ENCODE measurements at regions not wholly inside any gene's neighbourhood (a gene's known extent, or its start where the extent isn't known, plus 50 kb on each side); places are given as distances from the start of the nearest gene placed in this dataset.

DNA sequence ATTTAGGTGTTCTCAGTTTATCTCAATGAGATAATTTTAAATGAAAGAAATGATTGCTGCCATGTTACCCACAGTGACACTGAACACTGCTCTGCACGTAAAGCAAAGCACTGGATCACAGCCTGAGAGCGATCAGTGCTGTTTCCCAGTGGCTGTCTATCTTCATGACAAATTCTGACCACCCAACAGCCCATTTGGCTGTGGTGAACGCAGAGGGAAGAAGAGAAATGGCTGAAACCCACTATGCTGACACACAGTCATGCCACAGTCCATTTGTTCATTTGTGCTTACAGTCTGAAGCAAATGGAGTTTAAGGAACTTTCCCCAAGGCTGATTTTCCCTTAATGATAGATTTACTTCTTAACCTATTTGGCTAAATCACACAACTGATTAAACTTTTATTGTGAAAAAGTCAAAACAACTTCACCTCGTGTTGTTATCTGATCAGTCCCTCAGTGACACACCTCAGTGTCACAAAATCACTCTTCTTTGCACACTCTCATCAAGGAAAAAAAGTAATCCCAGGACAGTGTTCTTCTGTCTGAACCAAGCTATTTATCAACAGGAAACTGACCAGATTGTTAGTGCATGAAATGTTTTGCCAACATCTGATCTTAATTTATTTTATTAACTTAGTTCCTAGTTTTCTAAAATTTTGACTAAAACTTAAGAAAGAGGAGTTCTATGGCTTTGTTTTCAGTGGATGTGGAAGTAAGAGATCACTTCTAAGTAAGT lies 225.1 kb downstream of the TBX18 start:
- Histone ChIP-seq H3K18ac (ENCODE audit: low read depth in 1 of 2, low read length in 2 of 2) (no peak overlapping the region), H2BK15ac (ENCODE audit: low read depth, poor library complexity, severe bottlenecking) (no peak overlapping the region), H2BK5ac (ENCODE audit: low read depth, low read length, poor library complexity, severe bottlenecking) (no peak overlapping the region), H3K14ac (ENCODE audit: low read length in 2 of 2) (no peak overlapping the region), H3K27ac (ENCODE audit: low read length, poor library complexity, severe bottlenecking) (no peak overlapping the region), H3K23ac (ENCODE audit: low read length in 2 of 2) (no peak overlapping the region), H3K27me3 (ENCODE audit: control insufficient read depth in 1 of 2, insufficient read depth in 1 of 2, low read length in 2 of 2) (no peaks in the 10 kb centered on the region), H2AFZ (ENCODE audit: low read depth, low read length) (peak overlapping the region; percentile 76), H2BK12ac (ENCODE audit: low read length in 2 of 2) (peak overlapping the region in 1 of 2 experiments; percentile 31), H3K4ac (ENCODE audit: low read depth in 1 of 2, low read length in 2 of 2) (no peak overlapping the region), H3K4me2 (ENCODE audit: low read length, poor library complexity, severe bottlenecking) (no peak overlapping the region), H3K36me3 (ENCODE audit: control insufficient read depth in 1 of 2, insufficient read depth in 2 of 2, low read depth in 1 of 2, low read length in 2 of 2) (no peaks in the 10 kb centered on the region), H3K9me3 (ENCODE audit: control insufficient read depth, low read length) (peaks cover 8% of the 10 kb centered on the region), H4K91ac (ENCODE audit: low read length) (no peak overlapping the region), H3K4me3 (ENCODE audit: insufficient read depth in 1 of 2, low read depth in 1 of 2, low read length in 2 of 2) (peak overlapping the region in 1 of 2 experiments; percentile 30), H3K4me1 (ENCODE audit: control insufficient read depth, insufficient read depth, low read depth, low read length) (peaks cover 1% of the 10 kb centered on the region), H4K8ac (ENCODE audit: low read length) (peak overlapping the region; percentile 67), H2AK5ac (ENCODE audit: low read length, severe bottlenecking) (no peak overlapping the region), H2BK120ac (ENCODE audit: low read depth, low read length) (no peak overlapping the region), H3K79me1 (replicated peaks; ENCODE audit: low read length, poor library complexity, severe bottlenecking) (no peaks in the 10 kb centered on the region), H3K9ac (ENCODE audit: low read length) (peak overlapping the region; percentile 36)
- no peak for DNase-seq
- WGBS, result 73% methylated on average over 4 of the region's 4 CpGs

- H4K8ac ChIP-seq (ENCODE audit: low read length), result no peak overlapping the region
- H3K23ac ChIP-seq (ENCODE audit: low read length in 2 of 2), result no peak overlapping the region
- no peak overlapping the region for H2BK12ac ChIP-seq (ENCODE audit: low read length in 2 of 2)
- H3K27ac ChIP-seq (ENCODE audit: low read length, poor library complexity, severe bottlenecking), result no peak overlapping the region
- no peak overlapping the region for H3K4me3 ChIP-seq (ENCODE audit: insufficient read depth in 1 of 2, low read depth in 1 of 2, low read length in 2 of 2)
- no peaks in the 10 kb centered on the region for H3K36me3 ChIP-seq (ENCODE audit: control insufficient read depth in 1 of 2, insufficient read depth in 2 of 2, low read depth in 1 of 2, low read length in 2 of 2)
- no peak overlapping the region for H2BK15ac ChIP-seq (ENCODE audit: low read depth, poor library complexity, severe bottlenecking)
- H3K79me1 ChIP-seq (replicated peaks; ENCODE audit: low read length, poor library complexity, severe bottlenecking), result no peaks in the 10 kb centered on the region
- H3K4ac ChIP-seq (ENCODE audit: low read depth in 1 of 2, low read length in 2 of 2), result no peak overlapping the region
- no peak overlapping the region for H3K4me2 ChIP-seq (ENCODE audit: low read length, poor library complexity, severe bottlenecking)
- H2BK5ac ChIP-seq (ENCODE audit: low read depth, low read length, poor library complexity, severe bottlenecking), result no peak overlapping the region
- H2BK120ac ChIP-seq (ENCODE audit: low read depth, low read length), result no peak overlapping the region
- no peak overlapping the region for H3K9ac ChIP-seq (ENCODE audit: low read length)
- H3K4me1 ChIP-seq (ENCODE audit: control insufficient read depth, insufficient read depth, low read depth, low read length), result peaks cover 1% of the 10 kb centered on the region
- H2AFZ ChIP-seq (ENCODE audit: low read depth, low read length), result no peak overlapping the region
- no peak overlapping the region for H3K18ac ChIP-seq (ENCODE audit: low read depth in 1 of 2, low read length in 2 of 2)
- no peak overlapping the region for H4K91ac ChIP-seq (ENCODE audit: low read length)
- peaks cover 9% of the 10 kb centered on the region for H3K9me3 ChIP-seq (ENCODE audit: control insufficient read depth, low read length)
- H3K14ac ChIP-seq (ENCODE audit: low read length in 2 of 2), result no peak overlapping the region
- DNase-seq, result no peak
- WGBS, result 79% methylated on average over 2 of the region's 4 CpGs
- H3K27me3 ChIP-seq (ENCODE audit: control insufficient read depth in 1 of 2, insufficient read depth in 1 of 2, low read length in 2 of 2), result no peaks in the 10 kb centered on the region
- H2AK5ac ChIP-seq (ENCODE audit: low read length, severe bottlenecking), result no peak overlapping the region
Observed at GRCh38 chr6:84536885-84537638, 227.3 kb downstream of the TBX18 start.

- no peak overlapping the region for H3K18ac ChIP-seq (ENCODE audit: low read depth in 1 of 2, low read length in 2 of 2)
- H2BK5ac ChIP-seq (ENCODE audit: low read depth, low read length, poor library complexity, severe bottlenecking), result no peak overlapping the region
- H3K79me1 ChIP-seq (replicated peaks; ENCODE audit: low read length, poor library complexity, severe bottlenecking), result no peaks in the 10 kb centered on the region
- H3K23ac ChIP-seq (ENCODE audit: low read length in 2 of 2), result no peak overlapping the region
- no peak overlapping the region for H2BK120ac ChIP-seq (ENCODE audit: low read depth, low read length)
- no peak overlapping the region for H3K4me2 ChIP-seq (ENCODE audit: low read length, poor library complexity, severe bottlenecking)
- H4K8ac ChIP-seq (ENCODE audit: low read length), result no peak overlapping the region
- H3K36me3 ChIP-seq (ENCODE audit: control insufficient read depth in 1 of 2, insufficient read depth in 2 of 2, low read depth in 1 of 2, low read length in 2 of 2), result no peaks in the 10 kb centered on the region
- H3K4me1 ChIP-seq (ENCODE audit: control insufficient read depth, insufficient read depth, low read depth, low read length), result no peaks in the 10 kb centered on the region
- H3K4me3 ChIP-seq (ENCODE audit: insufficient read depth in 1 of 2, low read depth in 1 of 2, low read length in 2 of 2), result no peak overlapping the region
- no peak overlapping the region for H3K4ac ChIP-seq (ENCODE audit: low read depth in 1 of 2, low read length in 2 of 2)
- peaks cover 9% of the 10 kb centered on the region for H3K9me3 ChIP-seq (ENCODE audit: control insufficient read depth, low read length)
- H3K27ac ChIP-seq (ENCODE audit: low read length, poor library complexity, severe bottlenecking), result no peak overlapping the region
- no peak overlapping the region for H3K14ac ChIP-seq (ENCODE audit: low read length in 2 of 2)
- no peak overlapping the region for H2BK15ac ChIP-seq (ENCODE audit: low read depth, poor library complexity, severe bottlenecking)
- no peak overlapping the region for H3K9ac ChIP-seq (ENCODE audit: low read length)
- no peak for DNase-seq
- H2AFZ ChIP-seq (ENCODE audit: low read depth, low read length), result no peak overlapping the region
- H3K27me3 ChIP-seq (ENCODE audit: control insufficient read depth in 1 of 2, insufficient read depth in 1 of 2, low read length in 2 of 2), result no peaks in the 10 kb centered on the region
- no peak overlapping the region for H4K91ac ChIP-seq (ENCODE audit: low read length)
- no peak overlapping the region for H2AK5ac ChIP-seq (ENCODE audit: low read length, severe bottlenecking)
- no peak overlapping the region for H2BK12ac ChIP-seq (ENCODE audit: low read length in 2 of 2)
Observed at GRCh38 chr6:84528201-84528600, 236.2 kb downstream of the TBX18 start.

DNA sequence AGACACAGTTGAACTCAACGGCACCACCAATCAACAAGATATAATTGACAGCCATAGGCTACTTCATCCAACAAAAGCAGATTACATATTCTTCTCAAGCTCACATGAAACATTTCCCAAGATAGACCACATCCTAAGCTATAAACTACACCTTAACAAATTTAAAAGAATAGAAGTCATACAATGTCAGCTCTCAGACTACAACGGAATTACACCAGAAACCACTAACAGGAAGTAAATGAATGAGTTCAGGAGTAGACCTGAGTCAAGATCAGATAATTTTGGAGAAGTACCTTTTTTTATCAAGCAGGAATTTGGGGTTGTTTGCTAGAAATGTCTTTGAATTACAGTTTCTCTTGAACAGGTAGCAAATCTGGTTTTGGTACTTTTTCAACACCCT lies 237.8 kb downstream of the TBX18 start:
- no peak overlapping the region for H2BK120ac ChIP-seq (ENCODE audit: low read depth, low read length)
- H2BK12ac ChIP-seq (ENCODE audit: low read length in 2 of 2), result no peak overlapping the region
- H3K9ac ChIP-seq (ENCODE audit: low read length), result no peak overlapping the region
- H4K91ac ChIP-seq (ENCODE audit: low read length), result no peak overlapping the region
- 95% methylated on average over 1 of the region's 2 CpGs for WGBS
- peaks cover under 1% of the 10 kb centered on the region for H3K9me3 ChIP-seq (ENCODE audit: control insufficient read depth, low read length)
- H2AFZ ChIP-seq (ENCODE audit: low read depth, low read length), result no peak overlapping the region
- H2BK5ac ChIP-seq (ENCODE audit: low read depth, low read length, poor library complexity, severe bottlenecking), result no peak overlapping the region
- no peak overlapping the region for H2AK5ac ChIP-seq (ENCODE audit: low read length, severe bottlenecking)
- H3K27ac ChIP-seq (ENCODE audit: low read length, poor library complexity, severe bottlenecking), result no peak overlapping the region
- DNase-seq, result no peak
- no peak overlapping the region for H3K4ac ChIP-seq (ENCODE audit: low read depth in 1 of 2, low read length in 2 of 2)
- H4K8ac ChIP-seq (ENCODE audit: low read length), result no peak overlapping the region
- H3K4me2 ChIP-seq (ENCODE audit: low read length, poor library complexity, severe bottlenecking), result no peak overlapping the region
- no peaks in the 10 kb centered on the region for H3K36me3 ChIP-seq (ENCODE audit: control insufficient read depth in 1 of 2, insufficient read depth in 2 of 2, low read depth in 1 of 2, low read length in 2 of 2)
- H3K4me1 ChIP-seq (ENCODE audit: control insufficient read depth, insufficient read depth, low read depth, low read length), result peaks cover 2% of the 10 kb centered on the region
- H3K27me3 ChIP-seq (ENCODE audit: control insufficient read depth in 1 of 2, insufficient read depth in 1 of 2, low read length in 2 of 2), result no peaks in the 10 kb centered on the region
- H3K18ac ChIP-seq (ENCODE audit: low read depth in 1 of 2, low read length in 2 of 2), result no peak overlapping the region
- H3K23ac ChIP-seq (ENCODE audit: low read length in 2 of 2), result no peak overlapping the region
- H2BK15ac ChIP-seq (ENCODE audit: low read depth, poor library complexity, severe bottlenecking), result no peak overlapping the region
- no peaks in the 10 kb centered on the region for H3K79me1 ChIP-seq (replicated peaks; ENCODE audit: low read length, poor library complexity, severe bottlenecking)
- no peak overlapping the region for H3K14ac ChIP-seq (ENCODE audit: low read length in 2 of 2)
- no peak overlapping the region for H3K4me3 ChIP-seq (ENCODE audit: insufficient read depth in 1 of 2, low read depth in 1 of 2, low read length in 2 of 2)
